IMR-90 (cell line): ENCODE measurements at regions not wholly inside any gene's neighbourhood (a gene's known extent, or its start where the extent isn't known, plus 50 kb on each side); places are given as distances from the start of the nearest gene placed in this dataset.

Source experiments
- ATAC-seq: fragments of 200-7000 bp; cut with Tn5 transposase; 2 replicates; pipeline ENCODE4 v1.9.1; 2020; ENCODE audit warnings: low read depth, mild to moderate bottlenecking, moderate library complexity
- BruUV-seq: library from RNA; stranded (reverse); fragments of 400-500 nt; replicated peaks from 2 replicates; lab custom pipeline; 2021; lab: Mats Ljungman, UMichigan
- CTCF ChIA-PET: fragments of 300-600 bp; formaldehyde crosslinking; extraction: SDS; loops from one replicate; lab custom pipeline; 2021; ENCODE audit warnings: antibody characterized with exemption; lab: Yijun Ruan, JAX
- POLR2A ChIA-PET: fragments of 300-600 bp; sonication (Branson Sonifier 250); formaldehyde crosslinking; loops from one replicate; lab custom pipeline; 2022; ENCODE audit warnings: antibody characterized with exemption; ENCODE audit not compliant: unreplicated experiment; lab: Charles Lee
- DNase-seq: peaks from one replicate; pipeline ENCODE4 v3.0.0; 2013
- H2AFZ ChIP-seq: replicated peaks from 2 replicates; pipeline ENCODE3; 2013; ENCODE audit warnings: low read length, mild to moderate bottlenecking; ENCODE audit not compliant: poor library complexity
- H2AK5ac ChIP-seq: 2 replicates; pipeline ENCODE4 v1.6.1; 2013; ENCODE audit warnings: low read depth, low read length, inconsistent platforms
- H2AK9ac ChIP-seq: replicated peaks from 2 replicates; pipeline ENCODE3; 2013; ENCODE audit warnings: mild to moderate bottlenecking, low read depth, low read length, moderate library complexity; ENCODE audit not compliant: poor library complexity
- H2BK120ac ChIP-seq: 2 replicates; pipeline ENCODE4 v1.6.1; 2013; ENCODE audit warnings: low read depth, low read length, inconsistent platforms
- H2BK15ac ChIP-seq: 3 replicates; pipeline ENCODE4 v1.6.1; 2013; ENCODE audit warnings: low read depth, low read length, inconsistent platforms
- H2BK20ac ChIP-seq: 2 replicates; pipeline ENCODE4 v1.6.1; 2013; ENCODE audit warnings: low read depth, mild to moderate bottlenecking, inconsistent platforms, low read length, moderate library complexity
- H2BK5ac ChIP-seq: 2 replicates; pipeline ENCODE4 v1.6.1; 2013; ENCODE audit warnings: mild to moderate bottlenecking, low read depth, low read length, inconsistent platforms; ENCODE audit not compliant: poor library complexity, severe bottlenecking
- H3K14ac ChIP-seq: replicated peaks from 2 replicates; pipeline ENCODE4 v1.6.1; 2013; ENCODE audit warnings: low read depth, low read length, inconsistent platforms
- H3K18ac ChIP-seq: 2 replicates; pipeline ENCODE4 v1.6.1; 2013; ENCODE audit warnings: low read depth, low read length, control low read depth
- H3K23ac ChIP-seq: 2 replicates; pipeline ENCODE4 v1.6.1; 2013; ENCODE audit warnings: low read depth, low read length, inconsistent platforms
- H3K27ac ChIP-seq: 2 replicates; pipeline ENCODE4 v1.5.1; 2013; ENCODE audit warnings: mild to moderate bottlenecking, control low read depth, low read length; ENCODE audit not compliant: insufficient read depth
- H3K27me3 ChIP-seq: 2 replicates; pipeline ENCODE4 v1.6.1; 2013; ENCODE audit warnings: low read length; ENCODE audit not compliant: control insufficient read depth, insufficient read depth
- H3K36me3 ChIP-seq: 2 replicates; pipeline ENCODE4 v1.6.1; 2013; ENCODE audit warnings: low read length, mixed read lengths; ENCODE audit not compliant: control insufficient read depth, insufficient read depth
- H3K4ac ChIP-seq: 2 replicates; pipeline ENCODE4 v1.6.1; 2013; ENCODE audit warnings: low read depth, low read length, inconsistent platforms
- H3K4me1 ChIP-seq: 2 replicates; pipeline ENCODE4 v1.6.1; 2013; ENCODE audit warnings: low read length, mixed read lengths; ENCODE audit not compliant: control insufficient read depth, insufficient read depth
- H3K4me2 ChIP-seq: 2 replicates; pipeline ENCODE4 v1.6.1; 2013; ENCODE audit warnings: low read depth, mild to moderate bottlenecking, control low read depth, low read length, moderate library complexity
- H3K4me3 ChIP-seq: 2 replicates; pipeline ENCODE4 v1.5.1; 2013; ENCODE audit warnings: low read depth, mild to moderate bottlenecking, control low read depth, low read length, moderate library complexity; ENCODE audit not compliant: insufficient read depth
- H3K56ac ChIP-seq: 2 replicates; pipeline ENCODE4 v1.6.1; 2013; ENCODE audit warnings: low read length, inconsistent platforms; ENCODE audit not compliant: insufficient read depth; ENCODE audit errors: extremely low read depth
- H3K79me1 ChIP-seq, 2 experiments: 2 replicates each; pipeline ENCODE4 v1.6.1; 2013; ENCODE audit warnings: low read length in 2 of 2, inconsistent platforms in 1 of 2, low read depth in 1 of 2
- H3K9ac ChIP-seq: 2 replicates; pipeline ENCODE4 v1.6.1; 2013; ENCODE audit warnings: low read depth, low read length, control low read depth
- H3K9me1 ChIP-seq: 2 replicates; pipeline ENCODE4 v1.6.1; 2013; ENCODE audit warnings: low read length, inconsistent platforms; ENCODE audit not compliant: insufficient read depth
- H3K9me3 ChIP-seq: 2 replicates; pipeline ENCODE4 v1.6.1; 2013; ENCODE audit warnings: low read length; ENCODE audit not compliant: control insufficient read depth, insufficient read depth
- H4K20me1 ChIP-seq: 2 replicates; pipeline ENCODE4 v1.6.1; 2013; ENCODE audit warnings: low read length, inconsistent platforms; ENCODE audit not compliant: insufficient read depth
- H4K5ac ChIP-seq: 2 replicates; pipeline ENCODE4 v1.6.1; 2013; ENCODE audit warnings: mild to moderate bottlenecking, low read depth, low read length, control low read depth
- H4K8ac ChIP-seq, 2 experiments: 2 replicates each; pipeline ENCODE4 v1.6.1; 2013; ENCODE audit warnings: low read depth in 2 of 2, low read length in 2 of 2, control low read depth in 1 of 2, inconsistent platforms in 1 of 2
- H4K91ac ChIP-seq: 2 replicates; pipeline ENCODE4 v1.6.1; 2013; ENCODE audit warnings: low read depth, low read length, inconsistent platforms; ENCODE audit not compliant: insufficient read depth
- BHLHE40 ChIP-seq: fragments of 150-350 bp; IDR thresholded peaks from 2 replicates; pipeline ENCODE4 v1.6.1; 2016; ENCODE audit warnings: mild to moderate bottlenecking, low read depth, low read length
- MAFK ChIP-seq: IDR thresholded peaks from 2 replicates; pipeline ENCODE4 v1.6.1; 2012; ENCODE audit warnings: low read depth, low read length, improper control_type of control experiment
- MAZ ChIP-seq: IDR thresholded peaks from 2 replicates; pipeline ENCODE4 v1.6.1; 2012; ENCODE audit warnings: low read depth, mild to moderate bottlenecking, low read length, improper control_type of control experiment, moderate library complexity, borderline replicate concordance
- NFE2L2 ChIP-seq: fragments of 150-350 bp; IDR thresholded peaks from 2 replicates; pipeline ENCODE4 v1.6.1; 2016; ENCODE audit warnings: low read depth, mild to moderate bottlenecking, low read length
- POLR2A ChIP-seq: IDR thresholded peaks from 2 replicates; pipeline ENCODE4 v1.6.1; 2012; ENCODE audit warnings: mild to moderate bottlenecking, low read depth, low read length
- dilution Hi-C: fragments of 300-500 bp; cut with HindIII; formaldehyde crosslinking; loops from one replicate; pipeline ENCODE4 v1.14.3; 2018; ENCODE audit warnings: low sequenced_read_pairs; ENCODE audit not compliant: unreplicated experiment
- in situ Hi-C: fragments of 300-500 bp; cut with MboI; formaldehyde crosslinking; loops from 3 replicates; pipeline ENCODE4 v1.14.3; 2019; ENCODE audit warnings: low sequenced_read_pairs, inconsistent platforms, mixed read lengths
- intact Hi-C: fragments of 100-400 bp; cut with micrococcal nuclease; formaldehyde crosslinking; loops from 2 replicates; pipeline ENCODE4 v1.10.0; 2022

GRCh38 chr1:101706366-101706765, 290.4 kb downstream of the OLFM3 start:
- no peak overlapping the region for H2BK15ac ChIP-seq
- no peak overlapping the region for H3K56ac ChIP-seq
- H3K27me3 ChIP-seq: no peaks in the 10 kb centered on the region
- H4K20me1 ChIP-seq: no peaks in the 10 kb centered on the region
- intact Hi-C loops (no loop called here), in situ Hi-C loops (no loop called here), dilution Hi-C loops (no loop called here)
- H3K9ac ChIP-seq: no peak overlapping the region
- H3K18ac ChIP-seq: no peak overlapping the region
- H3K4me1 ChIP-seq: no peaks in the 10 kb centered on the region
- H3K4me2 ChIP-seq: no peak overlapping the region
- ChIA-PET POLR2A (no interaction called here), CTCF (no interaction called here)
- no peak overlapping the region for H4K8ac ChIP-seq
- no peak overlapping the region for H3K23ac ChIP-seq
- DNase-seq (no peak), ATAC-seq (no peak)
- H3K4ac ChIP-seq: no peak overlapping the region
- H4K5ac ChIP-seq: no peak overlapping the region
- no peak overlapping the region for H3K14ac ChIP-seq
- no peak overlapping the region for H4K91ac ChIP-seq
- TF ChIP-seq BHLHE40 (no peak), NFE2L2 (no peak), POLR2A (no peak), MAZ (no peak), MAFK (no peak)
- no peak overlapping the region for H2AK9ac ChIP-seq
- H2BK5ac ChIP-seq: no peak overlapping the region
- H3K36me3 ChIP-seq: no peaks in the 10 kb centered on the region
- BruUV-seq: no TSS peak
- H2BK20ac ChIP-seq: no peak overlapping the region
- H3K27ac ChIP-seq: no peak overlapping the region
- no peak overlapping the region for H3K4me3 ChIP-seq
- H3K79me1 ChIP-seq: no peaks in the 10 kb centered on the region
- H3K9me1 ChIP-seq: no peaks in the 10 kb centered on the region
- no peak overlapping the region for H2AFZ ChIP-seq
- no peaks in the 10 kb centered on the region for H3K9me3 ChIP-seq
- no peak overlapping the region for H2BK120ac ChIP-seq
- no peak overlapping the region for H2AK5ac ChIP-seq
